Stimulated activated CD4-positive, alpha-beta T cell treated with anti-CD3 and anti-CD28 coated beads, Interleukin-1b, Interleukin-23, amount 100 ng/mL, for 4 hours (primary cell): ENCODE measurements at regions not wholly inside any gene's neighbourhood (a gene's known extent, or its start where the extent isn't known, plus 50 kb on each side); places are given as distances from the start of the nearest gene placed in this dataset.
"Not testable (repeated sequence)": the region's sequence is repeated elsewhere in the genome, so short reads cannot be mapped to it uniquely, and the experiment has no call there.

Experiments used
- DNase-seq, 2 donors: peaks; one replicate each; pipeline ENCODE4 v3.0.0-alpha.2; 2020; ENCODE audit warnings: low read depth in 2 of 2

DNA sequence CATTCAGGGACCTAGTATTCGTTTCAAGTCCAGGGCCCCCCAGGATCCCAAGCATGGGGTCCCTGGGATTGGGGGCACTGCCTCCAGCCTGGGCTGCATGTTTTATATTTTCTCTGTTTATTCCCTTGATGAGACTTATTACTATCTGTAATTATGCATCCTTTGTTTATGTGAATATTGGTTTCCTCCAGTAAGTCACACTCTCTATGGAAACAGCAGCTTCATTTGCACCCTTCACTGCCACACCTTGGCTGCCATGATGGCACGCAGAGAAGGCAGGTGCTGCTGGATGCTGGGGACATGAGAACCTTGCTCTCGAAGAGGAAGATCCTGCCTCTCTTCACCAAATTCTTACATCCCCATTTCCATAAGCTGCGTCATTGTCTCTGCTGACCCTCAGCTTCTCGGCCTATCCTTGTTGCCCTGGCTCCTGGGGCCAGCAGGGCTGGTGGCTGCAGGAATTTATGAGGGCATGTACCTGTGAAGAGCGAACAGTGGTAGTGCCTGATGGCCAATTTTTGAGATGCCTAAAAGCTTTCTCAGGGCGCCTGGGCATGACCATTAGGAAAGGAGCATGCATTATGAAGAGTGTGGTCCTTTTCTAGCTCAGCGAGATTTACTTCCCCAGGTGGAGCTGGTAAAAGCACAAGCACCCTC is 479.3 kb upstream of the KLF6 start:
- no peak for DNase-seq

DNA sequence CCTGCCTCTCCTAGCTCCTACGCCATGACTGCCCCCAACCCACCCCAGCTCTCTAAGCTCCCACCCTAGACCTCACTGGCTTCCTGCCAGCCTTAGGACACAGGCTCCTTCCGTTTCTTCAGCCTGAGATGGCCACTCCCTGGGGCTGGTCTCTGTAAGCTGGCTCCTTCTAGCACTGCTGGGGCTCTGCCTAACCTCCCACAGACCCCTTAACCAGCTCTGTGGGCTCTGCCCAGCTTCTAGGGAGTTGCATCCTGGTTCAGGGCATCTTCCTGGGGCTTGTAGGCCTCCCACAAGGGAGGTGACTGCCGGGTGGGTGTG is 478.6 kb upstream of the KLF6 start:
- no peak for DNase-seq

DNA sequence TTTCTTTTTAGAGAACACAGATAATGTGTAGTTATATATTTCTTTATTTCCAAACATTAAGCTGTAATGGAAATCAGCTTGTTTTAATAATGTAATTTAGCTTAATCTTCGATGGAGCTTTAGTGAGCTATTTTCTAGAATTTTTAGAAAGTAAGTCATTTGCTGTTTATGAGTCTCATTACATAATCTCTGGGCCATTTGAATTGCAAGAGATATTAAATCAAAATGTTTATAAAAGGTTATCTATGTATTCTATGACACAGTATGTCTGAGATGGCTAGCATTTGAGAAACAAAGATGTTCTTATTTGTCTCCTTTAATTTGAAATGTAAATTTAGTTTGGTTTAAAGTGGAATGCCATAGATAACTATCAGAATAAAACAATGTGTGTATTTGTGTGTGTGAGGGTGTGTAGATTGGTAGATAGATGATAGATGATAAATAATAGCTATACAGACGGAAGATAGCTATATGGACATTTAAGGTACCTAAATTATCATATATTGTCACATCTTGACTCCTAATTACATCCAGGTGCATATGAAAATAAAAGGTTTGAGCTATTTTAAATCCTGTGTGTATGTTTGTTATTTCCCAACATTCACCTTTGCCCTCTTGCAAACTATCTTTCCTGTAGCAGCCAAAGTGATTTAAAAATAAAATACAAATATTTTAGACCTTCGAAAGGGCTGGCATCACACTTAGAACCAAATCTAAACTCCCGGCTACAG is 478.0 kb upstream of the KLF6 start:
- no peak for DNase-seq

DNA sequence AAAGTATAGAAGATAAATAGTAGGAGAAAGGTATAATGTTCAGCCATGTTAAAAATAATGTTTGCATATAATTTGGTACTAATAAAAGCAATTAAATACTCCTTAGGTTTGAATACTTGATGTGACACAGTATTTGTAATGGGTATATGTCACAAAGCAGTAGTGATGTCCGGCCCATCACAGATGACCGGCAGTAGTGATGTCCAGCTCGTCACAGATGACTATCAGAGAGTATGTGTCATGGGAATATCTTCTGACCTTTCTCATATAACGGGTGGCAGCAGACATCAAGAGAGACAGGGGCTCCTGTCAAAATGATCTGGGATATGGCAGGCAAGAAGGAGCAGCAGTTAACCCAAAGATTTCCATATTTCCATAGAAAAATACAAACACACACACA is 477.4 kb upstream of the KLF6 start:
- DNase-seq, result no peak

DNA sequence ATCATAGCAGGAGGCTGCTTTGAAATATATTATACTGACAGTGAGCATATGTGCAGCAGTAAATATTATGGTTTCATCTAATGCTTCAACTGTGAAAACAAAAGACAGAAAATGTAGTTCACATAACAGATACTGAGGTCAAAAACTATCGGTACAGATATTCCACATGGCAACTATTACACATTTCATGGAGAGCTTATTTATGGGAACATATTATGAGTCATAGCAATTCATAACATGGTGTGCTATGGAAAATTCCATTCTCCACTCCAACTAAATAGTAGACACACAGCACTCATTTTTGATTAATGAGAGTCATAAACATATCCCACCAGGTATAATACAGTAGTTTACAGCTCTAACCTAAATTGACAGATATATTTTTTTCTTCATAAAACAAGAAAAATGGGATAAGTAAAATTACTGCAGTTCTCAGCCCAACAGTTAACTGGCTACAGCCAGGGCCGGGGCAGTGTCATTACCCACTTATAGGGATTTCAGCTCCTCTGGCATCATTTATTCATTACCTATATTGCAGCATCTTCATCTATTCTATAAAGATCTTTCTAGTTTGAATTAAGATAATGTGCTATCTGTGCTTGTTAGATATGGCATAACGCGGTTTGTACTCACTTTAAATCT is 475.6 kb upstream of the KLF6 start:
- DNase-seq, result no peak

DNA sequence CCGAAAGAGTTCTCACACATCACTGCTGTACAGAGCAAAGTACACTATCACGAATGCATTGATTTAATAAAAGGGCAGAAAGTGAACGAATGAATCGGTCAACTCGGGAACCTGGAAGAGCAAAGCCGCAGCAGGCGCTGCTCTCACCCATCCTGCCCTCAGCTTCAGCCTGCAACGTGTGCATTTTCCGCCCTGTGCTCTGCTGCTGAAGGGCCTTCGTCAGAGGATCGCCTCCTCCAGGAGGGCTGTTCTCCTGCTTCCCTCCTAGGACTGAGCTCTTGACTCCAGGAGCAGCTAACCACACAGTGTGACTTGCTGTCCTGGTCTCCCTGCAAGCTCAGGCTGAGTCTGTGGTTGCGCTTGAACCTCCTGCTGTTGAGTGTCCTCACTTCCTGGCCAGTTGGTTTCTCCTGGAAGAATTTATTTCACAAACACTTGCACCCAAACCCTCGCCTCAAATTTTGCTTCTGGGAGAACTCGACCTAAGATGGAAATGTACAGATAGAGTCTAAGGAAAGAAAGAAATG is 473.0 kb upstream of the KLF6 start:
- DNase-seq, result no peak

DNA sequence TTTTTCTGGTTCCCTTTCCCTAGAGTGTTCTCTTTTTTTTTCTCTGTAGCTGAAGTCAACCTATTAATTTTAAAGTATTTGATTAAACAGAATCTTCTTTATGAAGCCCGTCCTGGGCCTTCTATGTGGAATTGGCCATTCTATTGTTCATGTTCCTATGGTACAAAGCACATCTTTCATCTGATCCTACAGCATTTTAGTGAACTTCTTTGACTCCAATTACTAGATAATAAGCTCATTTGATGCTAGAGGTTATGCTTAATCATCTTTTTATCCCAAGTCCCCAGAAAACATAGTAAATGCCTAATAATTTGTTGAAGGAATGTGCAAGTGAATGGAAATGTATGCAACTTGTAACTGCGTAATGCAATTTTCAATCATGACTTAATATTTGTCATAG is 472.0 kb upstream of the KLF6 start:
- DNase-seq, result no peak

DNA sequence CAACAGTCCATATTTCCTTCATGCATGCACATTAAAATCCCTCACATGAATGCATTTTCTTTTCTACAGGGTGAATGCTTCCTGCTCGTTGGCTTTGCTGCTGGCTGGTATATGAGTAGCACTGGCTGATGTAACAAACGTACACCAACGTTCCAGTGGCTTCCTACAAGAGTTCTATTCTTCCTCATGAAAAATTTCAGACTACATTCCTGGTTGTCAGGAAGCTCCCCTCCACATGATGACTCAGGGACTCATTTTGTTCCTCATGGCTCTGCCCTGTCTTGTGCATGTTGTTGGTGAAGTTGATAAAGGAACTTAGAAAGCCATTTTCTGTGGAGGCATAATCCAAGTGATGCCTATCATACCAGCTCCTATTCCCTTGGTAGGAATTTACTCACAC is 470.7 kb upstream of the KLF6 start:
- DNase-seq, result no peak

DNA sequence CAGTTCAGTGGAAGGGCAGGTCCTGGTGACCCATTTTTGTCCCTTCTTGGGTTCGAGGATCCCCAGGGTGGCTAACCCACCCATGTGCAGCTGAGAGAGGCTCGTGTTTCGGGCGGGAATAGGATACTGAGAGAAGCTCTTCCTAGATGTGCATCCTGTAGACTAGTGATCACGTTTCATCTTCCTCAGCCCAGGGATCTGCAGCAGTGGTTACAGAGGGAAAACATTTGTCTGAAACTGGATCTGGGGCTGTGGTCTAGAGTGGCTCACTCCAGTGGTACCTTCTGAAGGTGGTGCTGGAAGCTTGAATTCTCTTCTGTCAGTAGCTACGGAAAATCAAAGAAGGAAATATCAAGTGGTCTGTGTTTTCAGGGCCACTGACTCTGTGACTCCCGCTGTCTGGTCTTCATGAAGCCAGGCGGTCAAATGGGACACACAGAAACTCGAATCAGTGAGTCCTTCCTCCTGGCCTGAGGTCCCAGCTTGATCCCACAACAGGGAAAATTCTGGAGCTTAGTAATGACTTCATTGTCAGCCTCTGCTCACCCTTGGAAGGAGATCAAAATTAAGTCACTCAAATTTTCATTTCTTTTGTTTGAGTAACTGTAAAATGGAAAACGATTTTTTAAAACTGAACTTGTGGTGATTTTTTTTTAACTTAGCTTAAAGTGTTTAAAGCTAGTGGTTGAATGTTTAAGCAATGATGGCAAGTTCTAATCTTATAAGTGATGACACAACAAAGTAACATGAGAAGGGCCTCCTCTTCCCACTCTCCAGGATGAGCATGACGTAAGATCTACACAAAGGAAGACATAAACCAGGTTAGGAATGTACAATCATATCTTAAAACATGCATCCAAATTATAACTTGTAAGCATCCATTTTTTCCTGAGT is 469.3 kb upstream of the KLF6 start:
- DNase-seq, result no peak

DNA sequence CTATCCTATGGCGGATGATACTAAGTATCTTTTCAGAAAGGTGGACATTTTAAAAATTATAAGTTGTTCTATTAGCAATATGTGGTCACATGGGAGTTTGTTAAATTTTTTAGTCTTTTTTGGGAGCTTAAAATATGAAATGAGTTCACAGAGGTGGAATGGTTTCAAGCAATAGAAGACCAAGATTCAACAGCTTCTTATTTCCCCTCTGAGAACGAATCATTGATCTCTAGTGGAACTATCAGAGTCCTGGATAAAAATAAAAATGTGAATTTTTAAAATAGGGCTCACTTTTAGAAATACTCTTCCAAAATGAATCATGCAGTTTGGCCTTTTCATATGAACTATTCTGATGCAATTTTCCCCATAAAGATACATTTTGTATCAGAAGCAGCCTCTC is 467.7 kb upstream of the KLF6 start:
- no peak for DNase-seq

DNA sequence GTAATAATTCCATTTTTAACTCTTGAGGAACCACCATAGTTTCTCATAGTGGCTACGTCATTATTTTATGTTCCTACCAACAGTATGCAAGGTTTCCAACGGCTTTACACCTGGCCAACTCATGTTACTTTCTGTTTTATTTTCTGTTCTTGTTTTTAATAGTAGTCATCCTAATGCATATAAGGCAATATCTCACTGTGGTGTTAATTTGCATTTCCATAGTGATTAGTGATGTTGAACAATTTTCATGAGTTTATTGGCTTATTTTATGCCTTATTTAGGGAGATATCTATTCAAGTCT is 465.5 kb upstream of the KLF6 start:
- no peak for DNase-seq

DNA sequence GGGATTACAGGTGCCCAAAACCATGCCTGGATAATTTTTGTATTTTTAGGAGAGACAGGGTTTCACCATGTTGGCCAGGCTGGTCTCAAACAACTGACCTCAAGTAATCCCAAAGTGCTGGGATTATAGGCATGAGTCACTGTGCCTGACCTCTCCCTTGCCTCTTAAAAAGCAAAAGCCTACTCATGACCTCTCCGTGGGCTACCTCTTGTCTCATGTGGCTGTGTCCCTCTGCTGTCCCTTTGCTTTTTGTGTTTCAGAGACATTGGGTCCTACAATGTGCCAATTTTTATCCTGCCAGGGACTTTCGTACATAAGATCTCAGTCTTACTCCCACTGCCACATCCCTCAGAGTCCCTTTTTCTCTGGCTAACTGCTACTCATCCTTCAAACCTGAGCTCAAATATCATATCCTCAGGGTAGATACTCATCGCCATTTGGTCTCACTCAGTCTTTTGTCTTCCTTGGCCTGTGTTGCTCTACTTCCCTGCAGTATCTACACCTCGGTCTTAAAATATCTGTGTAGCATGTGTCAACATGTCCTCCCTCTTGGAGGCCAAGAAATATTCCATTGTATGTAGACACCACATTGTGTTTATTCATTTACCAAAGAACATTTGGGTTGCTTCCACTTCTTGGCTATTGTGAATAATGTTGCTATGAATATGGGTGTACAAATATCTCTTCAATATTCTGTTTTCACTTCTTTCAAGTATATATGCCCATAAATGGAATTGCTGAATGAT is 465.0 kb upstream of the KLF6 start:
- DNase-seq, result no peak

DNA sequence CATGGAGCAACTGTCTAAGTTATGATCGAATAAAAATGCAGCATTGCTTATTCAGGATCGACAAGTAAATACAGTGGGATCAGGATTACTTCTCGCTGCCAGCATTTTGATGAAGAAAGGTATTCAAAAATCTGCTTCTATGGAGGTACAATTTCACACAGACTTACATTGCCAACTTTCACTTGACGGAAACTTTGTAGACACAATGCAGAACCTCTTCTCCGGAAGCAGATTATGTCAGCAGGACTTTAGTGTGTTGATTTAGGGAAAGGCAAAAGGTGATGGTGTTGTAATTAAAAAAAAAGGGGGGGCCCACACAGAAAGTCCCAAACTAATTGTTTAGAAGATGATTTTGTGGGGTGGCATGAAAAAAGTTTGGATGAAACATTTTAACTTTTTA is 462.4 kb upstream of the KLF6 start:
- no peak for DNase-seq

DNA sequence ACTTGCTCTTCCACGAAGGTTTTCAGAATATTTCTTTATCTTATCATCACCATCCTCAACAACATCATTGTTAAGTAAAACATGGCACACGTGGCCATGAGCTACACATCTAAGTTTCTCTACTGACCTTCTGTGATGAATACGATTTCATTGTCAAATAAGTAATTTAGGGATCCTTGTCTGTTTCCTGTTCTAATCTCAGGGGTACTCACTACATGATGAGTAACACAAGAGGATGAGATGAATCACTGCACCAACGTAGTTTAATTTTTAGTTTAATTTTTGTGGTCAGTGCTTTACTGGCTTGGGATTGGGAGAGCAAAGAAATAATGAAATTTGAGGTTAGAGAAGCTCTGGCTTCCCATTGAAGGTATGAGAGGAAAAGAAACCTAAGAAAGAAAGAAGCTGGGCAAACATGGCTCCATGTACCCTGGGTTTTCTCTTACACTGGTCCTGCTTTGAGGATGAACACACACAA is 461.9 kb upstream of the KLF6 start:
- no peak for DNase-seq

DNA sequence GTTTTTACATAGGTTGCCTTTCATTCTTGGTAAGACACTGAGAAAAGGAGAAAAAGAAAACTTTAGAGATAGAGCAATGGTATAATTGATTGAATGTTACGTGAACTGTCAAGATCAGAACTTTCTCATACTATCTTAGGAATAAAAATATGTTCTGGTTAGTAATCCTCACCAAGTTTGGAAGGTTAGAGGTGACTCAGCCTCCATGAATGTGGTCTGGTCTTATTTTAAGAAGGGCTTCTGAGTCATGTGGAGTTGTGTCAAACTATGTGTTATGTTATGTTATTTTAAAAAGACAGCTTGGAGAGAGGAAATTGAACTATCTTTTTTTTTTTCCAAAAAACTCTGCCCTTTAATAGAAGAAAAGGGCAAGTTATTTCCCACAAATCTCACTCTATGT is 458.6 kb upstream of the KLF6 start:
- DNase-seq, result no peak

DNA sequence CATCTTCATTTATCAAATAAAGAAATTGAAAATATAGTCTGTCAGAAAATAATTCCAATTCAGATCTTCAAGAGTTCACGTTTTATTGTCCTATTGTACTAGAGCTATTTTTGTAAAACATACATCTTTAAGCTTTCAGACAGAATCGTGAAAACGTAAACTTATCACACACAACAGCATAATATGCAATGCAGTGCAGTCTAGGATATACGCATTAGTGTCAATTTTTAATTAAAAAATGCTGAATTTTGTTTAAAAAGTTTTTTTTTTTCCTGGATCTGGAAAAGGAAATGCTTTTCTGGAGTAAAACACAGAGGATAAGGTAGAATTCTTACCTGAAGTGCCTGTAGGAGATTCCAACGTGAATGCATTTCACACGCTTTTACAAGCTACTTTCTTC is 458.2 kb upstream of the KLF6 start:
- no peak for DNase-seq

DNA sequence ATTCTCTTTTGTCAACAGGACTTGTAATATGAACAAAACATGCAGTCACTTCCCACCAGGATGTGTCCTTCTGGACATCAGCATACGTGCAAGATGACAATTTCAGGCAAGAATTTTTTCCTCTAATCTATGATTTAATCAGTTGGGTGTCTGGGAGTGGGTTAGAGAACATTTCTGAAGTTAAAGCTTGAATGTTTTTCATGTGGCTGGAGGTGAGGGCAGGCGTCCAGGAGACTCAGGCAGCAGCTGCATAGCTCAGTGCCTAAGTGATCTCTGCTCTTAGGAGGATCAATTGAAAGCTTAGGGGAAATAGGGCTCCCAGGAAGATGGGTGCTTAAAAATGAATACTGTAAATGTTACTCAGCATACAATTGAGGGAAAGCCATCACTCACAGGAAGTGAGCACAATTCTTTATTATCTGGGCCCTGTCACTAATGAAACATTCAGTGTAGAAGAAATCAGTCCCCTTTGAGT is 457.6 kb upstream of the KLF6 start:
- no peak for DNase-seq

DNA sequence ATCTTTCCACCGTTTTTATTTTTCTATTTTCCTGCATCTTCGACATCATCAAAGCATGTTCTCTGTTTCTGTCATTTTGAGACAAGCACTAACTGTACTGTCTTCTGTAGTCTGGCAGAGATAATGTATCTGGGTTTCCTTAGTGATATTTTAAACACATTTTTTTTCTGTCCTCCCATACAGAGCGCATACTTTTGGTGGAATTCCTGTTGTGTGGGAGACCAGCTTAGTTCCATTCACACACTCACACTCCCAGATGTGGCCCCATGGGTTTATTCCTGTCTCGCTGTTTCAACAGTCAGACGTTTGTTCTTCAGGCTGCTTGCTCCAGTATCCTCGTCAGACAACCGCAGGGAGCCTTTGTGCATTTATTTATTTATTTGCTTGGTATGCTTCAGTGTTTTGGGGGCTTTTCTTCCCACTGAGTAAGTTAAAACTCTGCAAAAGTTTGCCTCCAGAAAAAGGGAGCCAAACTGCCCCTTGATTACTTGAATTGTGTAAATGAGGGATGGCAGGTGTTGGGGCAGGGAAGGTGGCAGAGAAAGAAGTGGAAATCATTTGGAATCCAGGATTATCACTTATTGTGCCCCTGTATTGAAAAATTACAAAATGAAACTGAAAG is 456.8 kb upstream of the KLF6 start:
- no peak for DNase-seq

DNA sequence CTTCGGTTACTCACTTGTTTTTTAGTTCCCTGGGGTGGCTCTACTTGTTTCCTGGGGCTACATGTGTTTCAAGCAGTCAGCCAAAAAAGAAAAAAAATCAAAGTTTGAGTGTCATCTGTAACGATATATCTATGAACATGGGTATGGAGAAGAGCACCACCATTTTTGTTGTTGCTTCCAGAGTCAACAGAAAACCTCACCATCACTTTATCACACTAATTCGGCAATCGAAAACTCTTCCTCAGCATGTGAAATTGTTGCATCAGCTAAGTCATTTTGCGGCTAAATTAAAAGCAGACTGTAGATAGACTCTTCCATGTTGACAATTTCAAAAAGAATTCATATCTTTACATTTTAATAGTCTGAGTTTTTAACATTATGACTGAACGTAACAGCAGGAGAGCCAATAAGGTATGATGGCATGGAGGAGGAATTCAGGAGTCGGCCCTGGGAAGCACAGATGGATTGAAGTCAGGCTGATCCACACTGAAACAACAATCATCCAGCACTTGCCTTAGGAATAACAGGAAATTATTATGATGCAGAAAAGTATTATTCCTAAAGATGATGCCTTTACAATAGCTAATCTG is 455.7 kb upstream of the KLF6 start:
- no peak for DNase-seq

DNA sequence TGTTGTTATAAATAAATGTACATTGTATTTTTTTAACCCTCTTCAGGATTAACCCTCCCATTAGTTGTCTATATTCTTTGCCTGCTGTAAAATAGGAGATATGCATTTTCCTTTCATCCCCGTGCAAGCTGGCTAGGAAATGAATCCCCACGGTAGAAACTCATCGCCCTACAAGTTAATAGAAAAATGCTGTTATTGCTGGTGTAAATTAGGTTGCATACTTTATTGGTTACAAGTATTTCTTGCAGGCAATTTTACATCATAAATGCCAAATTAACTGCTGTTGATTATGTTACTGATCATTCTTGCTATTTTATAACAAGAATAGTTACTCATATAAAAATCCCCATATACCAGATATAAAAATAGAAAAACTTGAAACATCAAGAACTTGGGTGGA is 454.2 kb upstream of the KLF6 start:
- DNase-seq, result no peak

DNA sequence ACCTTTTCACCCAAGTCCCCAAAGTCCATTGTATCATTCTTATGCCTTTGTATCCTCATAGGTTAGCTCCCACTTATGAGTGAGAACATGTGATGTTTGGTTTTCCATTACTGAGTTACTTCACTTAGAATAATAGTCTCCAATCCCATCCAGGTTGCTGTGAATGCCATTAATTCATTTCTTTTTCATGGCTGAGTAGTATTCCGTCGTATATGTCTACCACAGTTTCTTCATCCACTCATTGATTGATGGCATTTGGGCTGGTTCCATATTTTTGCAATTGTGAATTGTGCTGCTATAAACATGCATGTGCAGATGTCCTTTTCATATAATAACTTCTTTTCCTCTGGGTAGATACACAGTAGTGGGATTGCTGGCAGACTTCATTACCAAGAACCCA is 451.9 kb upstream of the KLF6 start:
- not testable (repeated sequence) for DNase-seq
